Activated CD8-positive, alpha-beta memory T cell treated with anti-CD3 and anti-CD28 coated beads, Interleukin-2, amount 50 U/mL, for 1 hour (primary cell): ENCODE measurements at regions not wholly inside any gene's neighbourhood (a gene's known extent, or its start where the extent isn't known, plus 50 kb on each side); places are given as distances from the start of the nearest gene placed in this dataset.

Experiments used
- DNase-seq: peaks from one replicate; pipeline ENCODE4 v3.0.0-alpha.2; 2020; ENCODE audit errors: extremely low read depth

- no peak for DNase-seq
Observed at GRCh38 chr2:176502619-176503018, 233.4 kb downstream of the MTX2 start.

- DNase-seq = no peak
Observed at GRCh38 chr2:176503776-176504175, 234.5 kb downstream of the MTX2 start.

- no peak for DNase-seq
Observed at GRCh38 chr2:176504440-176504839, 235.2 kb downstream of the MTX2 start.

GRCh38 chr2:176507786-176508185 lies 238.5 kb downstream of the MTX2 start:
- no peak for DNase-seq

DNA sequence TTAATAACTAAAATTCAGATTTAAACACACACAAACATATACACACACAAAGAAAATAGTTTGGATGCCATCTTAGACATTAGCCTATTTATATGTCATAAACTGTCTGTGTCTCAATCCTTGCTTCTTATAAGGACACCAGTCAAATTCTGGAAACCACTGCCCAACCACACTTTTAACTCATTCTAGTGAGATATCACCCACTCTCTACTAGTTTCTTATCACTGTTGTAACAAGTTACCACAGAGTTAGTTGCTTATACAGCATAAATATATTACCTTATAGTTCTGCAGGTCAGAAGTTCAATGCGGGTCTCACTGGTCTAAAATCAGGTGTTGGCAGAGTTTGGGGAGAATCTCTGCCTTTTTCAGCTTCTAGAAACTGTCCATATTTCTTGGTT lies 239.1 kb downstream of the MTX2 start:
- DNase-seq = no peak

DNA sequence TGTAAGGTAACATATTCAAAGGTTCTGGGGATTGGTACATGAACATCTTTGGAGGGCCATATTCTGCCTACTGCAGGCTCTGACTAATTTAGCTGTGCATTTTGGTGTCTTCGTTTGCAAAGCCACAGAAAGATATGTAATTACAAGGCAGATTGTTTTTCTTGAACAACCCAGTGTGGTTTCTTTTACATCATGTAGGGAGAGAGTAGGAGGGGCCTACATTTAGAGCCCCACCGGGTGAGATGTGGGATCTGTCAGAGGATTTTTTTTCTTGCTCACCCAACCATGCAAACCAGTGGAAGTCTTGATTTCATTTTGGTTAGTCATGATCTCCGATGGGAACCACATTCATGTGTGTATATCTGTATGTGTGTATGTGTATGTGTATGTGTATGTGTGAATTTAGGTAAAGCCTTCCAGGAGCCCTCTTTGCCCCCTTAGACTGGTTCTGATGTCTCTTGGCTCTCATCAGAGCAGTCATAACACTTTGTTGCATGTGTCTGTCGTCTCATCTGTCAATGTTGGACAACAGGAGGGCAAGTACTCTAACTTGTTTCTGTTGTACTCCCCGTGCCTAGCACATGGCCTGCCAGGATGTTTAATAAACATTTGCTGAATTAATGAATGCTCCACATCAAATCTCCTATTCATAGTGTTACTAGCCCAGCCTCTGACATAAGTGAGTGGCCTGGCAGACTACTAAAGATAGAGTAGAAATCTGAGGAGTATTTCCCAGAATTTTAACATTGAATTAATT lies 239.9 kb downstream of the MTX2 start:
- DNase-seq = no peak

GRCh38 chr2:176514276-176514675 lies 245.0 kb downstream of the MTX2 start:
- no peak for DNase-seq

GRCh38 chr2:176514805-176515500 lies 245.7 kb downstream of the MTX2 start:
- DNase-seq = no peak

- DNase-seq = no peak
Observed at GRCh38 chr2:176516051-176516602, 246.9 kb downstream of the MTX2 start.

GRCh38 chr2:176518823-176519222 lies 249.6 kb downstream of the MTX2 start:
- no peak for DNase-seq

GRCh38 chr2:176521878-176522670 lies 252.8 kb downstream of the MTX2 start:
- no peak for DNase-seq

DNA sequence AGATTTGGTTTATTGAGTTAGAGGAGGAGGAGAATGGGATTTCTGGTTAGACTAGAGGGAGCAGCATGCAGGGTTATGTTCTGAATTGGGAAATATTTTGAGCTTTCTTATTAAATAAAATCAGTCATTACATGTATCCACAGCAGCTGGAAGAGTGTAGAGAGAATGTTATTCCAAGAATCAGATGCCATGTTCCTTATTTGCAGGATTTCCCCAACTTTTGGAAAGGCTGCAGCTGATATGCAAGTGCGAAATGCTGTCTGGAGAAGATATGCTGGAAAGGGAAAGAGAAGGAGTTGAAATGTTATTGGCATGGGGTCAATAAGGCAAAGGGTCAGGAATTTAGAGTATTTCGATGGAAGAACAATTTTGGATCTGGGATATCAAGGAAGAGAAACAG lies 255.8 kb downstream of the MTX2 start:
- DNase-seq = no peak

DNA sequence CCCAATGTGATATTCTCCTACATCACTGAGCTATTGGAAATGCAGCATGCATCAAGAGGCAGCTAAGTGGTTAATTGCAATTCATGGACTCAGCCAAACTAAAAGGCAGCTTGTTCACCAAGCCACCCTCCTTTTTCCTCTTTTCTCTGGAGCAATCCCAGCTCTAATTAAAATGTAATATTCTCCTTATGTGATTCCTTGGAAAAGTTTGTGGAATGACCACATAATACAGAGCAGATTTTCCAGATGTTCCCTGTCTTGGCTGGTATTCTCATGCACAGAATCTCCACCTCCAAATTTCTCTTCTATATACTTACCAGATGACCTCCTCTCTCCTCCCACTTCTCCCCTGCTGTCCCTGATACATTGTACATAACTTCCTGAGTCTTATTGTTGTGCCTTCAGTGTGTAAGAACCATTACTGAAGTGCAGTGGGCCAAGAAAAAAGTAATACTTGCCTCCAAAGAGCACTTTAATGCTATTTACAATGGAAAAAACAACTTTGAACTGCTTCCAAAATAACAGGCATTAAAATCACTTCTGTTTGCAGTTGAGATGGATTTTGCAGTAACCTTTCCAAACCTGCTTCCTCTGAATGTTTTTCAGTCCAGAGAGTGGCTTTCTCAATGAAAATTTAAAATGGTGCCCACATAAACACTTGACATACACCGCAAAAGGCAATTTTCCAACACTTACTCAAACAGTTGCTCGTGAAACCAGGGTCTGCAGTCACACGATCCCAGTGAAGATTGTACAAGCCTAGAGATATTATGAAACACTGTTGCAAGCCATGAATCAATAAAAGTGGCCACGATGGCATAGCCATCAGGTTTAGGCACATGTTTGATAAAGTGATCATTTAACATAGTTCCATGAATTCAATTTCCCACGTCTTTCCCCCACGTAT lies 258.0 kb downstream of the MTX2 start:
- DNase-seq = no peak

DNA sequence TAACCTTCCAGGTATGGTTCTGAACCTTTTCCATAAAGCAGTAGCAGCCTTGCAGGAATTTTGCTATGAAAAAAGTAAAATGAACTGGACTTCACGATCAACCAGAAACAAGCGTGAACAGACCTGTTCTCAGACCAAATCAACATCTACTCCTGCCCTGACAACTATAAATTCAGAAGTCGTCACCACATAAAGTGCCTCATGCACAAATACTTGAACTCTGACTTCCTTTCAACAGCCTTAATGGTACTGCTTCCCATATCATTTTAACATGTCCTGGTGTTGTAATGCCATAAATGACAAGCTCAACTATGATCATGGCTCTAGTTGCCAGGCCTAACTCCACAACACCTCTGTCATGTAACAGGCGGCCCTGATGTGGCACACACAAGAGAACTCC lies 262.4 kb downstream of the MTX2 start:
- DNase-seq = no peak

DNA sequence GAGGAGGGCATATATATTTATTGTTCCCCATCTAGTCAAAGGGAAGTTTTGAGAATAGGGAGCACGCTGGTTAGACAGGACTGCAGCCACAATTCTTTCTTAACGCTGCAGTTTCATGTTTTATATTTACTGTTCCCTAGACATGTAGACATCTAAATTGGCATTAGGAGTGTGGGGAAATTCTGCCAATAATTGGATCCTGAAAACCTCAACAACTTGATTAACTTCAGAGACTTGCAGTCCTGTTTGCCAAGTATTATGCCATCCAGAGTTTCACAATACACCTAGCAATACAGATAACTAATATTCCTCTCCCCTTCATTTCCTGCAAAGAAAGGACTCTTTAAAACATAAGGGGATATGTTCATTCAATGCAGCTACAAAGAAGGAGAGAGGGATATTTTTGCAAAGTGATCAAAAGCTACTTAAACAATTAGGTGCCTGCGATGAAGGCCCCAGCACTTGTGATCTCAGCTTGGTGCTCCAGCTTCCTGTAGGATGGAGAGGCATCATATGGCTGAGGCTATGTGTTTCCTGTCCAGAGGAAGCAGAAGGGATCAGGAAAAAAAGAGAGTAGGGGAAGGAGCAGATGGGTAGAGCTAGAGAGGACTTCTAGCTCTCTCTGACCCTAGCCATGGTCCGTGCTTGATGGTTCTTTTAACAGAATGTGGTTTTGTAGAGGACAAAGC lies 264.4 kb downstream of the MTX2 start:
- DNase-seq = no peak

DNA sequence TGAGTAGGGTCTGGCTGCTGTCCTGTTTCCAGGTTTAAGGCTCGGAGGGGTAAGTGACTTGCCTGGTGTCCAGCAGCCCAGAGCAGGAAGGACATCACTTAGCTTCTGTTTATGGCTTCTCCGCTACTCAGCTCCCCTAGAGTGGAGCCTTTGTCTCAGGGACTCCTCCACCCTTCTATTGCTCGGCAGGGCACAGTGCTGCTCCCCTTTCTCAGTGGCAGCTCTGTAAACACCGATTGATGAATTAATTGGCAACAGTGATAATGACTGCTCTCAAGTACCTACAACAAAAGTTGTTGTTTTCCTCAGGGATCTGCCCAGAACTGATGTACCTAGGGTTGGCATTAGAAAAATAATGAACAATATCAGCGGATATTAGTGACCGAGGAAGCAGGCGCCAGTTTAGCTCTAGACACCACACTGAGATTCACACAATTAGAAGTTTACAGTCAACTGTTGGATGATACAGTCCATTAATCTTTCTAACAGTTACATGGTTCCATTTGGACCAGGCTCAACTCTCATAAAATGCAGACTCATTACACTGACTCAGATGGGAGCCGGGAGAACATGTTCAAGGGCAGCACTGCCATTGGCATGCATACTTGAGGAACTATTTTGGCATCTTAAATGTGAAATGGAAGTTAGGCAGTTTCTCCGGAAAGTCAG lies 265.7 kb downstream of the MTX2 start:
- DNase-seq = no peak

- DNase-seq = no peak
Observed at GRCh38 chr2:176535467-176536113, 266.3 kb downstream of the MTX2 start.

DNA sequence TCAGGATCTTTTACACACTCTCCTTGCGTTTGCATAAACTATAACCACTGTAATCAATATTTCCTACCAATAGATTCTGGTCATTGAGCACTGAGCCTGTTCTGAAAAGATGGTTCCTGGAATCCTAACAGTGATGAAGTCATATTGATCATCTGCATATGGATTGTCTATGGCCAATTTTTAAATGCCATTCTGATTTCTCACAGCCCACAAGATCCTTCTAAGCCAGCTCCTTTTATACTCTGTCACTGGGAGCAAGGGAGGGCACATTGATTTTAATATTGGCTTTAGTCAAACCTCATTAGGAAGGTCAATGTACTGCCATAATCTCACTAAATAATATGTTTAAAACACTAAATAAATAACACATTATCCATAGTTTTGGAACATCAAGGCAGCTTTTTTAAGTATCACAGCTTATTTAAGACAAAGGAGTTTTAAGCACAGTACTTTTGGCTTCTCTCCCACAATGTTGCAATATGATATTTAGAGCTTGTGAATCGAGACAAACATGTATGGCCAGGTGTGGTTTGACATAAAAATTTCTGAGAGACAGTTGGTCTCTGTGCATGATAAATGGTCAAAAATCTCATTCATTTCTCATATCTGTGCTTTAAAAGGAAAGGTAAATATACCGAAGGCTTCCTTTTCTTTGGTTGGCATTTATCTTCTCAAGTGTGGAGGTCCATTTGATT lies 267.3 kb downstream of the MTX2 start:
- DNase-seq = no peak

GRCh38 chr2:176537932-176538331 lies 268.7 kb downstream of the MTX2 start:
- no peak for DNase-seq
